ENCODE measurements at regions not wholly inside any gene's neighbourhood (a gene's known extent, or its start where the extent isn't known, plus 50 kb on each side); places are given as distances from the start of the nearest gene placed in this dataset.

DNA sequence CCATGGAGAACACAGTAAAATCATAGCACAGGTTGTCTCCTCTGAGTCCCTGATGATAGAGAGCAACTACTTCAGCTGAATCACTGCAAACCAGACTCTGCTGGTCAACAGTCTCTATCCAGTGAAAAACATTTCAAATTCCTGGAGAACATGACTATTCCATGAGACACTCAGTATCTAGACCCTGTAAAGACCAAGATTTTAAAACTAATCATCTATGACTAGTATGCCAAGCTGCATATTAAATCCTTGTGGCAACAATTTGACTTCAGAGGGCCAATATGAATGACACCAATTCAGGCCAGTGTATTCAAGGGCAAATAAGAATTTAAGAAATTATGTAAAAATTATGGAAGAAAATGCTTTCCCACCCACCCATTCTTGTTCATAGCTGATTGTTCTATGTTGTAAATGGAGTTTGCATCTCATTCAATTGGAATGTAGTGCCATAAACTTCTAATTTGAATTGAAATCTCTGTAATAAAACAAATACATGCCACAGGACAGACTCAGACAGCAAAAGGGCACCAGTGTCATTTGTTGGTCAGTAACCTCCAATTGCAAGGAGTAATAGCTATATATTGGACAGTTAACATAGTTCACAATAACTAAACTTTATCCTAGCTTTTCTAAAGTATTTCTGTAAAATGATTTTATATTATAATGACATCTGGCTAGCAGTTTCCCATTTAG is 80.1 kb upstream of the LPAR1 start:
- H3K36me3 ChIP-seq (ENCODE audit: control insufficient read depth in 1 of 2, insufficient read depth in 2 of 2, low read length in 2 of 2): no peaks in the 10 kb centered on the region
- H3K27me3 ChIP-seq (ENCODE audit: insufficient read depth, low read length): no peaks in the 10 kb centered on the region
- RAD21 ChIA-PET (ENCODE audit: low non-redundant PET in 1 of 2, low total read pairs in 2 of 2, uncharacterized antibody in 2 of 2, unreplicated experiment in 2 of 2): no interaction called here
- H4K20me1 ChIP-seq (ENCODE audit: insufficient read depth): no peaks in the 10 kb centered on the region
- no peak overlapping the region for H3K4me2 ChIP-seq (ENCODE audit: low read length)
- ATAC-seq: no peak
- no peak overlapping the region for H2AFZ ChIP-seq (ENCODE audit: low read depth, low read length, poor library complexity, severe bottlenecking)
- CTCF ChIA-PET: no interaction called here
- POLR2A ChIA-PET: no interaction called here
- BruUV-seq (replicated peaks): no TSS peak
- no peak overlapping the region for H3K4me3 ChIP-seq (replicated peaks in 1 of 2; ENCODE audit: low read depth in 1 of 2, low read length in 2 of 2)
- H3K27ac ChIP-seq (ENCODE audit: low read depth, low read length): no peak overlapping the region
- no peaks in the 10 kb centered on the region for H3K4me1 ChIP-seq (ENCODE audit: control insufficient read depth in 1 of 2, insufficient read depth in 2 of 2, low read length in 2 of 2)
- DNase-seq (ENCODE audit: low read depth, low spot score): no peak
- no peaks in the 10 kb centered on the region for H3K79me2 ChIP-seq (ENCODE audit: insufficient read depth, low read length)
- TF ChIP-seq YY1 (IDR thresholded peaks at IDR 0.05; ENCODE audit: extremely low read depth, insufficient replicate concordance, low read depth, low read length) (no peak), SRF (IDR thresholded peaks at IDR 0.05; ENCODE audit: low read depth) (no peak), FOSL1 (IDR thresholded peaks at IDR 0.05; ENCODE audit: low read depth) (no peak), EZH2 (IDR thresholded peaks at IDR 0.05) (no peak), RAD21 (IDR thresholded peaks at IDR 0.05; ENCODE audit: low read depth) (no peak), ZNF274 (IDR thresholded peaks at IDR 0.05; ENCODE audit: low read depth, low read length) (no peak), ZFX (IDR thresholded peaks at IDR 0.05) (no peak), SP1 (IDR thresholded peaks at IDR 0.05; ENCODE audit: low read depth) (no peak), CEBPB (IDR thresholded peaks at IDR 0.05; ENCODE audit: low read depth) (no peak), EGR1 (IDR thresholded peaks at IDR 0.05; ENCODE audit: low read depth) (no peak), JUND (IDR thresholded peaks at IDR 0.05) (no peak), CBX3 (IDR thresholded peaks at IDR 0.05; ENCODE audit: low read depth) (no peak)
- TF ChIP-seq, protein P1, sequence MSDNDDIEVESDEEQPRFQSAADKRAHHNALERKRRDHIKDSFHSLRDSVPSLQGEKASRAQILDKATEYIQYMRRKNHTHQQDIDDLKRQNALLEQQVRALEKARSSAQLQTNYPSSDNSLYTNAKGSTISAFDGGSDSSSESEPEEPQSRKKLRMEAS (IDR thresholded peaks at IDR 0.05): no peak
- TF ChIP-seq, protein P2, sequence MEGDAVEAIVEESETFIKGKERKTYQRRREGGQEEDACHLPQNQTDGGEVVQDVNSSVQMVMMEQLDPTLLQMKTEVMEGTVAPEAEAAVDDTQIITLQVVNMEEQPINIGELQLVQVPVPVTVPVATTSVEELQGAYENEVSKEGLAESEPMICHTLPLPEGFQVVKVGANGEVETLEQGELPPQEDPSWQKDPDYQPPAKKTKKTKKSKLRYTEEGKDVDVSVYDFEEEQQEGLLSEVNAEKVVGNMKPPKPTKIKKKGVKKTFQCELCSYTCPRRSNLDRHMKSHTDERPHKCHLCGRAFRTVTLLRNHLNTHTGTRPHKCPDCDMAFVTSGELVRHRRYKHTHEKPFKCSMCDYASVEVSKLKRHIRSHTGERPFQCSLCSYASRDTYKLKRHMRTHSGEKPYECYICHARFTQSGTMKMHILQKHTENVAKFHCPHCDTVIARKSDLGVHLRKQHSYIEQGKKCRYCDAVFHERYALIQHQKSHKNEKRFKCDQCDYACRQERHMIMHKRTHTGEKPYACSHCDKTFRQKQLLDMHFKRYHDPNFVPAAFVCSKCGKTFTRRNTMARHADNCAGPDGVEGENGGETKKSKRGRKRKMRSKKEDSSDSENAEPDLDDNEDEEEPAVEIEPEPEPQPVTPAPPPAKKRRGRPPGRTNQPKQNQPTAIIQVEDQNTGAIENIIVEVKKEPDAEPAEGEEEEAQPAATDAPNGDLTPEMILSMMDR (IDR thresholded peaks at IDR 0.05 in 2 of 3, conservative IDR thresholded peaks at IDR 0.05 in 1 of 3; ENCODE audit: borderline replicate concordance in 1 of 3, insufficient read depth in 1 of 3, low read depth in 2 of 3, low read length in 2 of 3): no peak
- TF ChIP-seq, protein P3, sequence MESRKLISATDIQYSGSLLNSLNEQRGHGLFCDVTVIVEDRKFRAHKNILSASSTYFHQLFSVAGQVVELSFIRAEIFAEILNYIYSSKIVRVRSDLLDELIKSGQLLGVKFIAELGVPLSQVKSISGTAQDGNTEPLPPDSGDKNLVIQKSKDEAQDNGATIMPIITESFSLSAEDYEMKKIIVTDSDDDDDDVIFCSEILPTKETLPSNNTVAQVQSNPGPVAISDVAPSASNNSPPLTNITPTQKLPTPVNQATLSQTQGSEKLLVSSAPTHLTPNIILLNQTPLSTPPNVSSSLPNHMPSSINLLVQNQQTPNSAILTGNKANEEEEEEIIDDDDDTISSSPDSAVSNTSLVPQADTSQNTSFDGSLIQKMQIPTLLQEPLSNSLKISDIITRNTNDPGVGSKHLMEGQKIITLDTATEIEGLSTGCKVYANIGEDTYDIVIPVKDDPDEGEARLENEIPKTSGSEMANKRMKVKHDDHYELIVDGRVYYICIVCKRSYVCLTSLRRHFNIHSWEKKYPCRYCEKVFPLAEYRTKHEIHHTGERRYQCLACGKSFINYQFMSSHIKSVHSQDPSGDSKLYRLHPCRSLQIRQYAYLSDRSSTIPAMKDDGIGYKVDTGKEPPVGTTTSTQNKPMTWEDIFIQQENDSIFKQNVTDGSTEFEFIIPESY (IDR thresholded peaks at IDR 0.05; ENCODE audit: extremely low read depth, insufficient replicate concordance, low read length): no peak
- TF ChIP-seq, protein P4, sequence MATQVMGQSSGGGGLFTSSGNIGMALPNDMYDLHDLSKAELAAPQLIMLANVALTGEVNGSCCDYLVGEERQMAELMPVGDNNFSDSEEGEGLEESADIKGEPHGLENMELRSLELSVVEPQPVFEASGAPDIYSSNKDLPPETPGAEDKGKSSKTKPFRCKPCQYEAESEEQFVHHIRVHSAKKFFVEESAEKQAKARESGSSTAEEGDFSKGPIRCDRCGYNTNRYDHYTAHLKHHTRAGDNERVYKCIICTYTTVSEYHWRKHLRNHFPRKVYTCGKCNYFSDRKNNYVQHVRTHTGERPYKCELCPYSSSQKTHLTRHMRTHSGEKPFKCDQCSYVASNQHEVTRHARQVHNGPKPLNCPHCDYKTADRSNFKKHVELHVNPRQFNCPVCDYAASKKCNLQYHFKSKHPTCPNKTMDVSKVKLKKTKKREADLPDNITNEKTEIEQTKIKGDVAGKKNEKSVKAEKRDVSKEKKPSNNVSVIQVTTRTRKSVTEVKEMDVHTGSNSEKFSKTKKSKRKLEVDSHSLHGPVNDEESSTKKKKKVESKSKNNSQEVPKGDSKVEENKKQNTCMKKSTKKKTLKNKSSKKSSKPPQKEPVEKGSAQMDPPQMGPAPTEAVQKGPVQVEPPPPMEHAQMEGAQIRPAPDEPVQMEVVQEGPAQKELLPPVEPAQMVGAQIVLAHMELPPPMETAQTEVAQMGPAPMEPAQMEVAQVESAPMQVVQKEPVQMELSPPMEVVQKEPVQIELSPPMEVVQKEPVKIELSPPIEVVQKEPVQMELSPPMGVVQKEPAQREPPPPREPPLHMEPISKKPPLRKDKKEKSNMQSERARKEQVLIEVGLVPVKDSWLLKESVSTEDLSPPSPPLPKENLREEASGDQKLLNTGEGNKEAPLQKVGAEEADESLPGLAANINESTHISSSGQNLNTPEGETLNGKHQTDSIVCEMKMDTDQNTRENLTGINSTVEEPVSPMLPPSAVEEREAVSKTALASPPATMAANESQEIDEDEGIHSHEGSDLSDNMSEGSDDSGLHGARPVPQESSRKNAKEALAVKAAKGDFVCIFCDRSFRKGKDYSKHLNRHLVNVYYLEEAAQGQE (IDR thresholded peaks at IDR 0.05; ENCODE audit: low read depth): no peak
- intact Hi-C loops (cut with micrococcal nuclease): no loop called here
- no peaks in the 10 kb centered on the region for H3K9me3 ChIP-seq (ENCODE audit: control insufficient read depth in 1 of 2, insufficient read depth in 1 of 2, low read depth in 1 of 2, low read length in 2 of 2)
- H3K9me2 ChIP-seq (ENCODE audit: insufficient read depth): no peaks in the 10 kb centered on the region
- H3K9ac ChIP-seq (ENCODE audit: low read length): no peak overlapping the region

Measured in HCT116 (cell line).